Endothelial cell of umbilical vein (primary cell): ENCODE measurements at regions not wholly inside any gene's neighbourhood (a gene's known extent, or its start where the extent isn't known, plus 50 kb on each side); places are given as distances from the start of the nearest gene placed in this dataset.

ENCODE experiments used
- CTCF ChIP-seq, 2 donors: IDR thresholded peaks; 1 replicate in 1 of 2; 2 replicates in 1 of 2; pipeline ENCODE4 v1.5.1; 2011; ENCODE audit warnings: low read length in 2 of 2, mild to moderate bottlenecking in 2 of 2, moderate library complexity in 2 of 2, control low read depth in 1 of 2, inconsistent platforms in 1 of 2, low read depth in 1 of 2; ENCODE audit not compliant: insufficient read depth in 1 of 2; ENCODE audit errors: extremely low read depth in 1 of 2
- POLR2AphosphoS5 ChIP-seq: IDR thresholded peaks from 2 replicates; pipeline ENCODE4 v1.6.1; 2012; ENCODE audit warnings: low read depth, mild to moderate bottlenecking, control low read depth, low read length, moderate library complexity; ENCODE audit not compliant: insufficient read depth

- TF ChIP-seq CTCF (IDR thresholded peaks at IDR 0.05; ENCODE audit: extremely low read depth in 1 of 2, insufficient read depth in 1 of 2, low read depth in 1 of 2, low read length in 2 of 2) (no peak), POLR2AphosphoS5 (no peak)
Measured at GRCh38 chr15:45776772-45777171, 141.9 kb downstream of the SQOR start.
